ENCODE measurements at regions not wholly inside any gene's neighbourhood (a gene's known extent, or its start where the extent isn't known, plus 50 kb on each side); places are given as distances from the start of the nearest gene placed in this dataset.
"Not testable (repeated sequence)": the region's sequence is repeated elsewhere in the genome, so short reads cannot be mapped to it uniquely, and the experiment has no call there.

- DNase-seq, result no peak
Measured at GRCh38 chr11:35046681-35047080, 92.3 kb upstream of the CD44 start.

- DNase-seq, result no peak
Measured at GRCh38 chr11:35047179-35047578, 91.8 kb upstream of the CD44 start.

GRCh38 chr11:35047769-35048168 lies 91.2 kb upstream of the CD44 start:
- DNase-seq, result no peak

- DNase-seq, result not testable (repeated sequence)
Measured at GRCh38 chr11:35048346-35048745, 90.6 kb upstream of the CD44 start.

- no peak for DNase-seq
Measured at GRCh38 chr11:35049859-35050531, 89.0 kb upstream of the CD44 start.

GRCh38 chr11:35050541-35050995 lies 88.4 kb upstream of the CD44 start:
- DNase-seq, result no peak

- no peak for DNase-seq
Measured at GRCh38 chr11:35056391-35057093, 82.4 kb upstream of the CD44 start.

- no peak for DNase-seq
Measured at GRCh38 chr11:35057926-35058668, 80.9 kb upstream of the CD44 start.

- no peak for DNase-seq
Measured at GRCh38 chr11:35058669-35059434, 80.1 kb upstream of the CD44 start.

- DNase-seq, result no peak
Measured at GRCh38 chr11:35061516-35062440, 77.2 kb upstream of the CD44 start.

GRCh38 chr11:35063488-35063931 lies 75.5 kb upstream of the CD44 start:
- DNase-seq, result no peak

GRCh38 chr11:35064114-35064800 lies 74.7 kb upstream of the CD44 start:
- no peak for DNase-seq

- DNase-seq, result no peak
Measured at GRCh38 chr11:35065566-35065965, 73.4 kb upstream of the CD44 start.

- DNase-seq, result no peak
Measured at GRCh38 chr11:35066030-35066429, 72.9 kb upstream of the CD44 start.

GRCh38 chr11:35066783-35067423 lies 72.1 kb upstream of the CD44 start:
- no peak for DNase-seq

- DNase-seq, result no peak
Measured at GRCh38 chr11:35071722-35072121, 67.2 kb upstream of the CD44 start.

- no peak for DNase-seq
Measured at GRCh38 chr11:35073691-35074419, 65.1 kb upstream of the CD44 start.

GRCh38 chr11:35076201-35077100 lies 62.5 kb upstream of the CD44 start:
- DNase-seq, result no peak
